PC-9 (cell line): ENCODE measurements at regions not wholly inside any gene's neighbourhood (a gene's known extent, or its start where the extent isn't known, plus 50 kb on each side); places are given as distances from the start of the nearest gene placed in this dataset.

Experiments used
- BruUV-seq: library from RNA; stranded (reverse); fragments of 400-500 nt; replicated peaks from 2 replicates; lab custom pipeline; 2021; lab: Mats Ljungman, UMichigan
- CTCF ChIA-PET: fragments of 300-600 bp; sonication (Branson Sonifier 250); formaldehyde crosslinking; loops from one replicate; lab custom pipeline; 2022; ENCODE audit warnings: antibody characterized with exemption; lab: Charles Lee
- POLR2A ChIA-PET: fragments of 300-600 bp; sonication (Branson Sonifier 250); formaldehyde crosslinking; loops from one replicate; lab custom pipeline; 2022; ENCODE audit warnings: antibody characterized with exemption; ENCODE audit not compliant: unreplicated experiment; lab: Charles Lee
- DNase-seq, 2 experiments: peaks; one replicate each; pipeline versions ENCODE4 v3.0.0 to v3.0.0-alpha.2; 2015 to 2022; ENCODE audit warnings: mixed read lengths in 1 of 2
- H2AFZ ChIP-seq: fragments of 200-600 bp; sonication (generic); 2 replicates; pipeline ENCODE4 v1.8.1; 2017; ENCODE audit warnings: antibody characterized with exemption
- H3F3A ChIP-seq: fragments of 200-600 bp; sonication (generic); 2 replicates; pipeline ENCODE4 v1.8.1; 2017; ENCODE audit warnings: antibody characterized with exemption, mild to moderate bottlenecking, low read depth; ENCODE audit not compliant: insufficient read depth
- H3K27ac ChIP-seq: fragments of 200-600 bp; sonication (generic); 2 replicates; pipeline ENCODE4 v1.6.1; 2016; ENCODE audit warnings: mixed run types
- H3K27me3 ChIP-seq: fragments of 200-600 bp; sonication (generic); 2 replicates; pipeline ENCODE4 v1.6.1; 2016; ENCODE audit warnings: low read depth, mixed run types; ENCODE audit not compliant: insufficient read depth
- H3K36me3 ChIP-seq: fragments of 200-600 bp; sonication (generic); 2 replicates; pipeline ENCODE4 v1.6.1; 2016; ENCODE audit warnings: low read depth, mixed run types
- H3K4me1 ChIP-seq: fragments of 200-600 bp; sonication (generic); replicated peaks from 2 replicates; pipeline ENCODE4 v1.6.1; 2016; ENCODE audit warnings: mixed run types; ENCODE audit not compliant: insufficient read depth
- H3K4me2 ChIP-seq: fragments of 200-600 bp; sonication (generic); 2 replicates; pipeline ENCODE4 v1.6.1; 2017; ENCODE audit warnings: mixed run types
- H3K4me3 ChIP-seq: fragments of 200-600 bp; sonication (generic); 2 replicates; pipeline ENCODE4 v1.6.1; 2016; ENCODE audit warnings: mixed run types
- H3K79me2 ChIP-seq: fragments of 200-600 bp; sonication (generic); 2 replicates; pipeline ENCODE4 v1.6.1; 2017; ENCODE audit warnings: low read depth, mixed run types
- H3K9me2 ChIP-seq: fragments of 200-600 bp; sonication (generic); 2 replicates; pipeline ENCODE4 v1.8.1; 2017; ENCODE audit warnings: mild to moderate bottlenecking; ENCODE audit not compliant: insufficient read depth
- H3K9me3 ChIP-seq: fragments of 200-600 bp; sonication (generic); 2 replicates; pipeline ENCODE4 v1.8.1; 2016; ENCODE audit warnings: low read depth; ENCODE audit not compliant: insufficient read depth
- H4K20me1 ChIP-seq: fragments of 200-600 bp; sonication (generic); 2 replicates; pipeline ENCODE4 v1.8.1; 2017; ENCODE audit not compliant: insufficient read depth
- EZH2 ChIP-seq: fragments of 200-600 bp; sonication (generic); IDR thresholded peaks from 2 replicates; pipeline ENCODE4 v1.8.0; 2017; ENCODE audit warnings: antibody characterized with exemption, low read depth
- intact Hi-C: fragments of 100-400 bp; cut with micrococcal nuclease; formaldehyde crosslinking; loops from one replicate; pipeline ENCODE4 v1.10.0; 2022; ENCODE audit not compliant: unreplicated experiment
- TF ChIP-seq, protein P1 (sequence below): fragments of 200-600 bp; sonication (generic); conservative IDR thresholded peaks from 2 replicates; pipeline ENCODE4 v1.6.1; 2017; ENCODE audit warnings: mixed run types, antibody characterized with exemption, mild to moderate bottlenecking, moderate library complexity

DNA sequence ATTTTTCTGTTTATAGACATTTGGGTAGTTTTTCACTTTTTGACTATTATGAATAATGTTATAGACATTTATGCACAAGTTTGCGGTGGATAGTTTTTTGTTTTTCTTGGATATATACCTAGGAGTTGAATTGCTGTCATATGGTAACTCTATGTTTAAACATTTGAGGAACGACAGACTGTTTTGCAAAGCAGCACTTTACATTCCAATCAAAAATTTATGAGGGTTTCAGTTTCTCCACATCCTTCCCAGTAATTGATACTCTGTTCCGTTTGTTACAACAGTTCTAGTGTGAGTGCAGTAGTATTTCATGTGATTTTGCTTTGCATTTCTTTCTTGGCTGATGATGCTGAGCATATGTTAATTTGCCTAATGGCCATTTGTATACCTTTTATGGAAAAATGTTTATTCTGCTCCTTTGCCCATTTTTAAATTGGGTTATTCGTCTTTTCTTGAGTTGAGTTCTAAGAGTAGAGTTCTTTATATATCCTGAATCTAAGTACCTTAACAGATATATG lies 617.3 kb upstream of the LRATD1 start:
- intact Hi-C loops = no loop called here
- BruUV-seq = no TSS peak
- Histone ChIP-seq H3F3A (no peaks in the 10 kb centered on the region), H3K36me3 (no peaks in the 10 kb centered on the region), H2AFZ (no peak overlapping the region), H3K4me2 (no peak overlapping the region), H4K20me1 (no peaks in the 10 kb centered on the region), H3K9me3 (no peaks in the 10 kb centered on the region), H3K27me3 (no peaks in the 10 kb centered on the region), H3K9me2 (no peaks in the 10 kb centered on the region), H3K4me1 (no peaks in the 10 kb centered on the region), H3K4me3 (no peak overlapping the region), H3K27ac (no peak overlapping the region), H3K79me2 (no peaks in the 10 kb centered on the region)
- ChIA-PET CTCF (no interaction called here), POLR2A (no interaction called here)
- DNase-seq = no peak
- TF ChIP-seq EZH2 = no peak
- TF ChIP-seq, protein P1, sequence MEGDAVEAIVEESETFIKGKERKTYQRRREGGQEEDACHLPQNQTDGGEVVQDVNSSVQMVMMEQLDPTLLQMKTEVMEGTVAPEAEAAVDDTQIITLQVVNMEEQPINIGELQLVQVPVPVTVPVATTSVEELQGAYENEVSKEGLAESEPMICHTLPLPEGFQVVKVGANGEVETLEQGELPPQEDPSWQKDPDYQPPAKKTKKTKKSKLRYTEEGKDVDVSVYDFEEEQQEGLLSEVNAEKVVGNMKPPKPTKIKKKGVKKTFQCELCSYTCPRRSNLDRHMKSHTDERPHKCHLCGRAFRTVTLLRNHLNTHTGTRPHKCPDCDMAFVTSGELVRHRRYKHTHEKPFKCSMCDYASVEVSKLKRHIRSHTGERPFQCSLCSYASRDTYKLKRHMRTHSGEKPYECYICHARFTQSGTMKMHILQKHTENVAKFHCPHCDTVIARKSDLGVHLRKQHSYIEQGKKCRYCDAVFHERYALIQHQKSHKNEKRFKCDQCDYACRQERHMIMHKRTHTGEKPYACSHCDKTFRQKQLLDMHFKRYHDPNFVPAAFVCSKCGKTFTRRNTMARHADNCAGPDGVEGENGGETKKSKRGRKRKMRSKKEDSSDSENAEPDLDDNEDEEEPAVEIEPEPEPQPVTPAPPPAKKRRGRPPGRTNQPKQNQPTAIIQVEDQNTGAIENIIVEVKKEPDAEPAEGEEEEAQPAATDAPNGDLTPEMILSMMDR = no peak

DNA sequence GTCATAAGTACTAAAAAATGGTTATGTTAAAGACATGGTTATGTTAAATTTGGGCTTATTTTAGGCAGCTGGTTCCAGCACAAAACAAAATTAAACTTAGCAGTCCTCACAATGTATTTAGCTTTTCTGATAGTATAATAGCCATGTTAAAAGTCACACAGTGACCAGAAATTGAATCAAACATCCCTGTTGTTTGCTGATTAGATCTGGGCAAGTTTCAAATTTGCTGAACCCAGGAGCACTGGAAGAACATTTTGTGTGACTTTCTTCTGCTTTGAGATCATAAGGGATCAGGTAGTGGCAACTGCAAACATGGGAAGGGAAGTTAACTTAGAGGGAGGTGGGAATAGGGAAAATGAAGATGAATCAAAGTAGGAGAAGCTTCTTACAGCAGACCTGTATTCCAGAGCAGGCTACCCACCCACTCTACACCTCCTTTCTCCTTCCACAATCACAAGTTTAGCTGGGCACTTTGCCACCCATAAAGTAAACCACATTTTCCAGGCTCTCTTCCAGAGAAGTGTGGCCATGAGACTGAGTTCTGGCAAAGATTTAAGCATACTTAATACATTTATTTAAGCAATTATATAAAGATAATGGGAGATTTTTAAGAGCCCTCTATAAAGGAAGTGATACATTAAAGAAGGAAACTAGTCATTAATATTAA lies 616.1 kb upstream of the LRATD1 start:
- intact Hi-C loops = no loop called here
- no TSS peak for BruUV-seq
- H3F3A ChIP-seq = no peaks in the 10 kb centered on the region
- H3K4me2 ChIP-seq = no peak overlapping the region
- no peak for DNase-seq
- no peaks in the 10 kb centered on the region for H3K27me3 ChIP-seq
- H3K9me2 ChIP-seq = no peaks in the 10 kb centered on the region
- no peak overlapping the region for H3K4me3 ChIP-seq
- no peak overlapping the region for H2AFZ ChIP-seq
- POLR2A ChIA-PET = no interaction called here
- no peaks in the 10 kb centered on the region for H3K36me3 ChIP-seq
- CTCF ChIA-PET = no interaction called here
- no peak for TF ChIP-seq EZH2
- TF ChIP-seq, protein P1 = no peak
- H3K4me1 ChIP-seq = no peaks in the 10 kb centered on the region
- H3K79me2 ChIP-seq = no peaks in the 10 kb centered on the region
- H3K9me3 ChIP-seq = no peaks in the 10 kb centered on the region
- no peak overlapping the region for H3K27ac ChIP-seq
- H4K20me1 ChIP-seq = no peaks in the 10 kb centered on the region

GRCh38 chr2:14018620-14019019 lies 613.9 kb upstream of the LRATD1 start:
- TF ChIP-seq, protein P1 = no peak
- no peak for TF ChIP-seq EZH2
- H3K4me2 ChIP-seq = no peak overlapping the region
- no peak for DNase-seq
- H3K79me2 ChIP-seq = no peaks in the 10 kb centered on the region
- H3K9me2 ChIP-seq = no peaks in the 10 kb centered on the region
- POLR2A ChIA-PET = no interaction called here
- no peak overlapping the region for H2AFZ ChIP-seq
- H3K36me3 ChIP-seq = no peaks in the 10 kb centered on the region
- no peak overlapping the region for H3K27ac ChIP-seq
- H4K20me1 ChIP-seq = no peaks in the 10 kb centered on the region
- intact Hi-C loops = no loop called here
- CTCF ChIA-PET = no interaction called here
- H3F3A ChIP-seq = no peaks in the 10 kb centered on the region
- H3K4me3 ChIP-seq = no peak overlapping the region
- BruUV-seq = no TSS peak
- no peaks in the 10 kb centered on the region for H3K27me3 ChIP-seq
- no peaks in the 10 kb centered on the region for H3K4me1 ChIP-seq
- H3K9me3 ChIP-seq = no peaks in the 10 kb centered on the region
